ENCODE measurements at regions not wholly inside any gene's neighbourhood (a gene's known extent, or its start where the extent isn't known, plus 50 kb on each side); places are given as distances from the start of the nearest gene placed in this dataset.

GRCh38 chr4:159747983-159748382 is 645.1 kb downstream of the RAPGEF2 start:
- TF ChIP-seq CTCF (IDR thresholded peaks at IDR 0.05), result no peak
- no peak for TF ChIP-seq EZH2 (IDR thresholded peaks at IDR 0.05; ENCODE audit: borderline replicate concordance, insufficient read depth, low read depth, low read length, poor library complexity, severe bottlenecking)

Data from B cell (primary cell).